ENCODE measurements at regions not wholly inside any gene's neighbourhood (a gene's known extent, or its start where the extent isn't known, plus 50 kb on each side); places are given as distances from the start of the nearest gene placed in this dataset.

GRCh38 chr7:47685712-47686376, 103.9 kb upstream of the TNS3 start:
- no peaks in the 10 kb centered on the region for H3K36me3 Mint-ChIP-seq
- intact Hi-C loops (cut with micrococcal nuclease) = no loop called here
- no peaks in the 10 kb centered on the region for H3K27me3 Mint-ChIP-seq
- H3K27ac Mint-ChIP-seq = no peak overlapping the region
- ChIA-PET CTCF (no interaction called here), POLR2A (no interaction called here)
- no peaks in the 10 kb centered on the region for H3K9me3 Mint-ChIP-seq
- no peaks in the 10 kb centered on the region for H3K4me1 Mint-ChIP-seq (ENCODE audit: low read depth)
- DNase-seq = no peak
- no peak overlapping the region for H3K4me3 Mint-ChIP-seq

- no peak for DNase-seq
- no peaks in the 10 kb centered on the region for H3K36me3 Mint-ChIP-seq
- no peak overlapping the region for H3K27ac Mint-ChIP-seq
- intact Hi-C loops (cut with micrococcal nuclease) = no loop called here
- no peak overlapping the region for H3K4me3 Mint-ChIP-seq
- H3K27me3 Mint-ChIP-seq = no peaks in the 10 kb centered on the region
- ChIA-PET CTCF (no interaction called here), POLR2A (no interaction called here)
- H3K9me3 Mint-ChIP-seq = no peaks in the 10 kb centered on the region
- H3K4me1 Mint-ChIP-seq (ENCODE audit: low read depth) = no peaks in the 10 kb centered on the region
These were observed 103.2 kb upstream of the TNS3 start for GRCh38 chr7:47685151-47685550.

GRCh38 chr7:47684728-47685127, 102.8 kb upstream of the TNS3 start:
- no peak overlapping the region for H3K27ac Mint-ChIP-seq
- H3K4me1 Mint-ChIP-seq (ENCODE audit: low read depth) = no peaks in the 10 kb centered on the region
- POLR2A ChIA-PET = no interaction called here
- CTCF ChIA-PET = interaction anchor here (0.7 kb wide), 1 partner anchor 537 kb away, joined by 3 read pairs; no protein-coding TSS in a partner anchor
- intact Hi-C loops (cut with micrococcal nuclease) = no loop called here
- H3K27me3 Mint-ChIP-seq = no peaks in the 10 kb centered on the region
- DNase-seq = no peak
- no peaks in the 10 kb centered on the region for H3K9me3 Mint-ChIP-seq
- H3K4me3 Mint-ChIP-seq = no peak overlapping the region
- H3K36me3 Mint-ChIP-seq = no peaks in the 10 kb centered on the region

GRCh38 chr7:47683485-47683898, 101.6 kb upstream of the TNS3 start:
- Mint-ChIP-seq H3K27ac (no peak overlapping the region), H3K4me1 (ENCODE audit: low read depth) (no peaks in the 10 kb centered on the region), H3K9me3 (no peaks in the 10 kb centered on the region), H3K27me3 (no peaks in the 10 kb centered on the region), H3K4me3 (no peak overlapping the region), H3K36me3 (no peaks in the 10 kb centered on the region)
- ChIA-PET POLR2A (no interaction called here), CTCF (no interaction called here)
- DNase-seq = no peak
- intact Hi-C loops (cut with micrococcal nuclease) = no loop called here

- Mint-ChIP-seq H3K4me1 (ENCODE audit: low read depth) (no peaks in the 10 kb centered on the region), H3K4me3 (no peak overlapping the region), H3K36me3 (no peaks in the 10 kb centered on the region), H3K9me3 (no peaks in the 10 kb centered on the region), H3K27ac (no peak overlapping the region), H3K27me3 (no peaks in the 10 kb centered on the region)
- intact Hi-C loops (cut with micrococcal nuclease) = no loop called here
- ChIA-PET CTCF (no interaction called here), POLR2A (no interaction called here)
- no peak for DNase-seq
These were observed 101.0 kb upstream of the TNS3 start for GRCh38 chr7:47682874-47683273.

- no peaks in the 10 kb centered on the region for H3K9me3 Mint-ChIP-seq
- CTCF ChIA-PET = no interaction called here
- POLR2A ChIA-PET = no interaction called here
- no peaks in the 10 kb centered on the region for H3K36me3 Mint-ChIP-seq
- intact Hi-C loops (cut with micrococcal nuclease) = no loop called here
- no peak overlapping the region for H3K27ac Mint-ChIP-seq
- H3K27me3 Mint-ChIP-seq = no peaks in the 10 kb centered on the region
- H3K4me1 Mint-ChIP-seq (ENCODE audit: low read depth) = no peaks in the 10 kb centered on the region
- no peak for DNase-seq
- no peak overlapping the region for H3K4me3 Mint-ChIP-seq
These were observed 99.4 kb upstream of the TNS3 start for GRCh38 chr7:47681249-47681810.

- Mint-ChIP-seq H3K9me3 (no peaks in the 10 kb centered on the region), H3K27ac (no peak overlapping the region), H3K27me3 (no peaks in the 10 kb centered on the region), H3K4me3 (no peak overlapping the region), H3K36me3 (no peaks in the 10 kb centered on the region), H3K4me1 (ENCODE audit: low read depth) (no peaks in the 10 kb centered on the region)
- POLR2A ChIA-PET = no interaction called here
- intact Hi-C loops (cut with micrococcal nuclease) = no loop called here
- CTCF ChIA-PET = no interaction called here
- no peak for DNase-seq
These were observed 96.9 kb upstream of the TNS3 start for GRCh38 chr7:47678641-47679380.

GRCh38 chr7:47677664-47678063, 95.8 kb upstream of the TNS3 start:
- Mint-ChIP-seq H3K27ac (no peak overlapping the region), H3K4me3 (no peak overlapping the region), H3K27me3 (no peaks in the 10 kb centered on the region), H3K9me3 (no peaks in the 10 kb centered on the region), H3K4me1 (ENCODE audit: low read depth) (no peaks in the 10 kb centered on the region), H3K36me3 (no peaks in the 10 kb centered on the region)
- DNase-seq = no peak
- ChIA-PET POLR2A (no interaction called here), CTCF (no interaction called here)
- intact Hi-C loops (cut with micrococcal nuclease) = no loop called here

GRCh38 chr7:47677093-47677492, 95.2 kb upstream of the TNS3 start:
- POLR2A ChIA-PET = no interaction called here
- Mint-ChIP-seq H3K27me3 (no peaks in the 10 kb centered on the region), H3K27ac (no peak overlapping the region), H3K36me3 (no peaks in the 10 kb centered on the region), H3K4me3 (no peak overlapping the region), H3K4me1 (ENCODE audit: low read depth) (no peaks in the 10 kb centered on the region), H3K9me3 (no peaks in the 10 kb centered on the region)
- intact Hi-C loops (cut with micrococcal nuclease) = no loop called here
- CTCF ChIA-PET = no interaction called here
- no peak for DNase-seq

GRCh38 chr7:47672977-47673381, 91.1 kb upstream of the TNS3 start:
- CTCF ChIA-PET = no interaction called here
- Mint-ChIP-seq H3K27ac (no peak overlapping the region), H3K36me3 (no peaks in the 10 kb centered on the region), H3K27me3 (no peaks in the 10 kb centered on the region), H3K4me1 (ENCODE audit: low read depth) (no peaks in the 10 kb centered on the region), H3K9me3 (no peaks in the 10 kb centered on the region), H3K4me3 (no peak overlapping the region)
- POLR2A ChIA-PET = no interaction called here
- DNase-seq = no peak
- intact Hi-C loops (cut with micrococcal nuclease) = no loop called here

- intact Hi-C loops (cut with micrococcal nuclease) = no loop called here
- POLR2A ChIA-PET = no interaction called here
- CTCF ChIA-PET = no interaction called here
These were observed 90.4 kb upstream of the TNS3 start for GRCh38 chr7:47672271-47672791.

GRCh38 chr7:47671358-47671757, 89.4 kb upstream of the TNS3 start:
- POLR2A ChIA-PET = no interaction called here
- H3K4me3 Mint-ChIP-seq = no peak overlapping the region
- DNase-seq = no peak
- H3K4me1 Mint-ChIP-seq (ENCODE audit: low read depth) = no peaks in the 10 kb centered on the region
- no peak overlapping the region for H3K27ac Mint-ChIP-seq
- no peaks in the 10 kb centered on the region for H3K27me3 Mint-ChIP-seq
- intact Hi-C loops (cut with micrococcal nuclease) = no loop called here
- CTCF ChIA-PET = no interaction called here
- H3K36me3 Mint-ChIP-seq = no peaks in the 10 kb centered on the region
- no peaks in the 10 kb centered on the region for H3K9me3 Mint-ChIP-seq

More at GRCh38 chr7:47672271-47672791, 90.4 kb upstream of the TNS3 start:
- Mint-ChIP-seq H3K36me3 (no peaks in the 10 kb centered on the region), H3K4me3 (no peak overlapping the region), H3K4me1 (ENCODE audit: low read depth) (no peaks in the 10 kb centered on the region), H3K9me3 (no peaks in the 10 kb centered on the region), H3K27ac (no peak overlapping the region), H3K27me3 (no peaks in the 10 kb centered on the region)
- no peak for DNase-seq

GRCh38 chr7:47670729-47671128, 88.8 kb upstream of the TNS3 start:
- no peak for DNase-seq
- H3K27ac Mint-ChIP-seq = no peak overlapping the region
- no peaks in the 10 kb centered on the region for H3K4me1 Mint-ChIP-seq (ENCODE audit: low read depth)
- H3K27me3 Mint-ChIP-seq = no peaks in the 10 kb centered on the region
- POLR2A ChIA-PET = no interaction called here
- H3K36me3 Mint-ChIP-seq = no peaks in the 10 kb centered on the region
- no peak overlapping the region for H3K4me3 Mint-ChIP-seq
- intact Hi-C loops (cut with micrococcal nuclease) = no loop called here
- CTCF ChIA-PET = no interaction called here
- H3K9me3 Mint-ChIP-seq = no peaks in the 10 kb centered on the region
